SIG-M5 treated with dmso at 0.1 percent for 504 hours (cell line): ENCODE measurements at regions not wholly inside any gene's neighbourhood (a gene's known extent, or its start where the extent isn't known, plus 50 kb on each side); places are given as distances from the start of the nearest gene placed in this dataset.

ENCODE experiments used
- DNase-seq: peaks from one replicate; lab custom pipeline; 2025; ENCODE audit not compliant: unreplicated experiment; lab: John Stamatoyannopoulos, UW

DNA sequence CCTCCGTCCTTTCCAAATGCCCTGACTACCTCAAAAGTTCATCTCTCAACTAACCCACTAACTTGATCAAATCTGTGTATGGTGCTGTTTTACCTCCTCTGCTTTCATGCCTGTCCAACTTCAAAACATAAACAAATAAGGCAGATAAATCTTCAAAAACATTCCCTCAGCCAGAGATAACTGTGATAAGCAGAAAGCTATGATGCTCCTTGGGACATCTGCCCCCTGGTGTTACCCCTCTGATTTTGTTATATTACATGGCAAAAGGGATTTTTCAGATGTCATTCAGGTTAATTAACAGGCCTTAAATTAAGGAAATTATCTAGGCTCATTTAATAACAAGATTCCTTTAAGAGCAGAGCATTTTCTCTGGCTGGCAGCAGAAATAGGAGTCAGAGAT, 810.8 kb upstream of the CHAC2 start:
- no peak for DNase-seq

DNA sequence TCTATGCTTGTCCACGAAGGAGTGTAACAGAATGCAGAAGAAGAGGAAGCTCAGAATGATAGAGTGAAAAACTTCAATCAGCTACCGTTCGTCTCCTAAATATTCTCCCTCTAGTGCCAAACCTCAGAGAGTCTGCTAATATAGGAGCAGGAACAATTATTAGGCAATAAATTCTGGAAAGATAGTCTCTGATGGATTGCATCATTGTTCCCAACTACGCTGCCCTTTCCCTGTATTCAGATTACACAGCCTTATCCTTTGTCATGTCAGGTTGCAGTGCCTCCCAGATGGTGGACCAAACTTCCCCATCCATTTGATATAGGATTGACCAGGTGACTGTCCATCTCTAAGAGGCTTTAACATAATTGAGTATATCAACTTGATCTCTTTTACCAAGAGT, 811.5 kb upstream of the CHAC2 start:
- DNase-seq = no peak

DNA sequence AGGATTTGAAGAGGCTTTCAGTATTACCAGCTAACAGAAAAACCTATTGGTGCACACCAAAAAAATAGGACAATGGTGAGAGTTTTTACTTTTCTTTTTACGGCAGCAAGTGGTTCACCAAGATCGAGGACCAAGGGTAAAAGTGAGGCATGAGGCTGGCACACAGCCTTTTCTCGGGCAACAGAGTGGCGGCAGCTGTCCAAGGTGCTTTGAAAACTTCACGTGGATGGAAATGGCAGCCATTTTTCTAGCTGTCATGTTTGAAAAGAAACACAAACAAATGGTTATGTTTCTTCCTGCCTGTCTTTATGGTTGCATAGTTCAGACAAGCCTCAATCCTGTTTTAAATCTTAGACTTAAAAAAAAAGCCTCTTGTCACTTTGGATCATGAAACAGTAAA, 812.5 kb upstream of the CHAC2 start:
- no peak for DNase-seq

DNA sequence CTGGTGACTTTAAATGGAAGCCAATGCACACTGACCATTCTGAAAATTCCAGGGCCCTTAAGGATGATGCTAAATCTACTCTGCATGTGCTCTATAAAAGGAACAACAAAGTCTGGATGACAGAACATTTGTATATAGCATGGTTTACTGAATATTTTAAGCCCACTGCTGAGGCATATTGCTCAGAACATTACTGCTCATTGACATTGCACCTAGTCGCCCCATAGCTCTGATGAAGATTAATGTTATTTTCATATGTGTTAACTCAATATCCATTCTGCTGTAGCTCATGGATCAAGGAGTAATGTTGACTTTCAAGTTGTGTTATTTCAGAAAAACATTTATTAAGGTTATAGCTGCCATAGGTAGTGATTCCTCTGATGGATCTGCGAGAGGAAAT, 827.5 kb upstream of the CHAC2 start:
- DNase-seq = no peak

DNA sequence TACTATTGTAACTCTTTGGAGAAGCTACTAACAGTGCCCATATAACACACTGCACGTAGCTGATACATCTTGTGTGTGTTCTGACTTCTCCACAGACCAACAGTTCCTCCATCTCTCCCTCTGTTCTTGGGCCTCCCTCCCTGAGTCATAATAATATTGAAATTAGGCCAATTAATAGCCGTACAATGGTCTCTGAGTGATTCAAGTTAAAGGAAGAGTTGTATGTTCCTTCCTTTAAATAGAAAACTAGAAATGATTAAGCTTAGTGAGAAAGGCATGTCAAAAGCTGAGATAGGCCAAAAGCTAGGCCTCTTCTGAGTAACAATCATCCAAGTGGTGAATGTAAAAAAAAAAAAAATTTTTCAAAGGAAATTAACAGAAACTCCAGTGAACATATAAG, 828.4 kb upstream of the CHAC2 start:
- DNase-seq = no peak

DNA sequence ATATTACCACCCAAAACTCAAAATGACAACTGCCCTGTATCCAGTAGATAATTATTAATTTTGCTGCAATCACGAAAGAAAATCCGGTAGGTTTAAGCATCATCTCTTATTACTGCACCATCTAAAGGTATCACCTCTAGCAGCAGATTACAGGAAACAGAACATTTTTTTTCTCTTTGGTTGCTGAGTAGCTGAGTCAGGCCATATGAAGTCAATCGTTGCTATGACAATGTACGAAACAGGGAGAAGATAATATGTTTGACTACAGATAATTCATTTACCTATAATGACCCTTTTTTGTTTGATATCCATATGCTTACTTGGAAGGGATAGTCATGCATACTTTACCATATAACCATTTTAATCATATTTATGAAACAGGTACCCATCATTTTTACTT, 831.6 kb upstream of the CHAC2 start:
- no peak for DNase-seq

DNA sequence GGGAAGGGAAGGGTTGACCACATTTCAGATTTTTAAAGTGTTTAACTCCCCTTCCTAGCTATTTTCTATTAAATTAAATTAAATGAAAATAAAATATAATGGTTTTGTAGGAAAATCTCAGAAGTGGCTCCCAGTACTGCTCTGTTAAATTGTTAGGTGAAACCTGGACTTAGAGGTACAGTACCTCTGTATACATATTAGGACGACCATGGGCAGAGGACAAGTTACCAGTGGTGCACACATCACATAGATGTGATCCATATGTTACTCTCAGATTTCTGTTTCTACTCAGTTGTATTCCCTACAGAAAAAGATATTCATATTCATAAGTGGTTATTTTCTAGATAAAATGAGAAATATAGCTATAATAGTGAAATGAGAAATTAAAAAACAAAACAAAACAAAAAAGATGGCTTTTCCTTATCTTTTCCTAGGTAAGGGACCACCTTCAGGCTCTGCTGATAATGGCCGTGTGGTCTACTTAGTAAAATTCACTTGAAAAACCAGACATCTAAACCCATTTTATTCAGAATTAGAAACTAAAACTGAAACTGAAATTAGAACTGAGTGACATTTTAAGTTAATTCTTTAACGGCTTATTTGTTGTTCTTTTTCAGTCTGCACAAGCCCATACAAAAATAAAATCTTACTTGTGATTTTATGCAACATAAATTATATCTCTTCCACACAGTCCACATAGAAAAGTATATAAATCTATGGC, 832.5 kb upstream of the CHAC2 start:
- DNase-seq = no peak

DNA sequence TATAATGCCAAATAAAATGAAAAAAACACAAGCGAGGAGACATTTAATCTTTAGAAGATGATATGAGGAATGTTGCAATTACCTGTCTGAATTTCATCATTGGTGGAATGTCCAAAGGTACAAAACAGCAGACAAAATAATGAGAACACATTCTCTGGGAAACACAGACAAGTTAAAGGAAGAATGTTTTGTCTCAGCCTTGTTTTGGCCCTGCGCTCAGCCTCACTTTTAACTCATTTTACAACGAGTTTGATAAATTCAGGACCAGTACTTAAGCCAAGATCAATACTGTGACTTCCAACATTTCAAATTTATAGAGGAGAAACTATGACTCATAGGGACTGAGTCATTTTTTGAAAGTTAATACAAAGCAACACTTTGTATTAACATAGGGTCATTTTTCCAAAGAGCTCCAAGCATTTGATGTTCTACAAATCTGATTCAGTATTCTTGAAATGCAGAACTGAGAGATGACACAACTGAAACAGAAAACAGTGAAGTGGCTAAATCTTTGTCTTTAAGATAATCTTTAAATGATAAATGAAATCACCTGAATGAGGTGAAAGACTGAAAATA, 833.2 kb upstream of the CHAC2 start:
- DNase-seq = no peak

DNA sequence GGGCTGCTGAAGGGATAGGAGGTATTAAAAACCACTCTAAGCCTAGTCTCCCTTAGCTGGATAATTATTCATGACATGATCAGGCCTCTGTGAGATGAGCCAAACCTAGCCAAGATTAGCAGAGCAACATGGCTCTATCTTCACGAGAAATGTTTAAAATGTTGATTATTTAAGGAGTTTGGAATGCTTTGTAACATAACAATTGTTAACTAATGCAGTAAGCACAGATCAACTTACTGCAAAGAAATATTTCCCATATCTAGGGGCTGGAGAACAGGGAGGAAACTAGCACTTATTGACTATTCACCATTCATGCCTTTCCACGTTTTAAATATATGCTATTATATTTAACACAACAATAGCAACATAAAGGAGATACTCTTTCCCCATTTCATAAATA, 833.7 kb upstream of the CHAC2 start:
- no peak for DNase-seq

DNA sequence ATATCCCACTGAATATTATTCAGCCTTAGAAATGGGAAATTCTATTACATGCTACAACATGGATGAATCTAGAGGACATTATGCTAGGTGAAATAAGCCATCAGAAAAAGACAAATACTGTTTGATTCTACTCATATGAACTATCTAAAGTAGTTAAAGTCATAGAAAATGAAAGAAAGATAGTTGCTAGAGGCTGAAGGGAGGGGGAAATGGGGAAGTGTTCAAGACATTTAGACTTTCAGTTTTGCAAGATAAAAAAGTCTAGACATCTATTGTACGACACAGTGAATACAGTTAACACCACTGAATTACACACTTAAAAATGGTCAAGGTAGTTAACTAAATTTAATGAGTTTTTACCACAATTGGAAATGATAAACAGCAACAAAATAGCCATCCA, 835.9 kb upstream of the CHAC2 start:
- DNase-seq = no peak

DNA sequence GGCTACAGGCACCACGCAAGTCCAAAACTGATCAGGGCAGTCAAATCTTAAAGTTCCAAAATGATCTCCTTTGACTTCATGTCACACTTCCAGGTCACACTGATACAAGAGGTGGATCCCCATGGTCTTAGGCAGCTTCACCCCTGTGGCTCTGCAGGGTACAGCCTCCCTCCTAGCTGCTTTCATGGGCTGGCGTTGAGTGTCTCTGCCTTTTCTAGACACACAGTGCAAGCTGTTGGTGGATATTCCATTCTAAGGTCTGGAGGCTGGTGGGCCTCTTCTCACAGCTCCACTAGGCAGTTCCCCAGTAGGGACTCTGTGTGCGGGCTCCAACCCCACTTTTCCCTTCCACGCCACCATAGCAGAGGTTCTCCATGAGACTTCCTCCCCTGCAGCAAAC, 838.2 kb upstream of the CHAC2 start:
- no peak for DNase-seq

DNA sequence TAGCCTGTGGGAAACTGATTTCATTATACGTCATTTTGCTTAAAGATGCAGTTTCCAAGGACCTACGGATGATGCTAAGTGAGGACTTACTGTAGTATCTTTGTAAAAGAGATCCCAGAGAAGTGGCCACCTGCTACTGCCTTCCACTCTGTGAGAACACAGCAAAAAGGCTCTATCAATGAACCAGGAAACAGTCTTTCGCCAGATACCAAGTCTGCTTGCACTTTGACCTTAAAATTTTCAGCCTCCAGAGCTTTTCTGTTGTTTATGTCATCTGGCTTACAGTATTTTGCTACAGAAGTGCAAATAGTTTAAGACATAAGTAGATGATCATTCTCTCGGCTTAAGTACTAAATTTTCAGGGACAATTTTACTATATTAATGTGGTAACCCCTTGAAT, 847.9 kb upstream of the CHAC2 start:
- DNase-seq = no peak

DNA sequence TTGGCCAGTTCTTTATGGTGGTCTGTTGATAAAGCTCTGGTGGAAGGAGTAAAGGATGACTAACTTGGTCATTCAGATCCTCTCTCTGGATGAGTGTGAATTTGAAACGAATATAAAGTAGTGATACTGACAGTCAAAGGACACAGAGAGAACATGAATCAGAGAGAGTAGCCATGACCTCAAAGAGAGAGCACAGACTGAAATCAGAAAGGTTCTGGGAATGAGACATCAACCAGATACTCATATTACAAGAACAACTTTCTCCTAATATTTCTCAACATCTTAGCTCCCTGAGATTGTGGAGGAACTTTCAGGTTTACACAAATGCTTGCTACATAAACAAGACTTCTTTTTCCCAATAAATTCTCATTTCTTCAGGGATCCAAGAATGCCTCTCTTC, 849.1 kb upstream of the CHAC2 start:
- no peak for DNase-seq

DNA sequence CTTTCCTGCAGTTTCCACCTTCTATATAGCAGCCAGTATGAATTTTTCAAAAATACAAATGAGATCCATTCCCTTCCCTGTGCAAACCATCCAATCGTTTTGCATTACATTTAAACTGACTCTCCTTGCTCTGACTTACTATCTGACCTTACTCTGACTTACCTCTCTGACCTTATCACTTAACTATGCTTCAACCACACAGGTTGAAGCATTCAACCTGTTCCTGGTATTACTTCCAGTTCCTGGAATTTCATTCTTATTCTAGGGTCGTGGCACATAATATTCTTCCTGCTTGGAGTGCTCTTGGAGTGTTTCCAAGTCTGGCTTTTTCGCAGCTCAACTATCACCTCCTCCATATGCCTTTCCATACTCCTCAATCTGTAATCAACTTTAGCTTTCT, 850.6 kb upstream of the CHAC2 start:
- DNase-seq = no peak

DNA sequence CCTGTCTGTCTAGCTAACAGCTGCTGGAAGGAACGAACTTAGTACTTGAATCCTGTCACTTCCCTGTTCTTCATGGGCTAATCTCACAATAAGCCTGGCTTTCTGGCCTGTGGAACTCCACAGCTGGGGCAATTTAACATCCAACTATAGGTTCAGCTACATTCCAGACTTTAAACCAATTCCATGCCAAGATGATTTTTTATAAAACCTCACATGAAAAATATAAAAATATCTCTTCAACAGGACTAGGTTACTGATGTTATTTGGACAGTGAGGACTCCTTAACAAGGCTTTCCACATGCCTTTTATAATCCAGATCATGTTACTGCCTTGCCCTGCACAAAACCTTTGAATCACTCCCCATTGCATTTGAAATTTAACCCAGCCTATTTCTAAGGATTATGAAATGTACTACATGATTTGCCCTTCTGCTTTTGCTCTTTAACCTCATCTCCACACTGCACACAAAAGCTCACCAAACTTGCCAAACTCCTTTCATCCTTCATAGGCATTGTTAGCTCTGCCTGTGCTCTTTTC, 863.2 kb upstream of the CHAC2 start:
- DNase-seq = peak; percentile 15

DNA sequence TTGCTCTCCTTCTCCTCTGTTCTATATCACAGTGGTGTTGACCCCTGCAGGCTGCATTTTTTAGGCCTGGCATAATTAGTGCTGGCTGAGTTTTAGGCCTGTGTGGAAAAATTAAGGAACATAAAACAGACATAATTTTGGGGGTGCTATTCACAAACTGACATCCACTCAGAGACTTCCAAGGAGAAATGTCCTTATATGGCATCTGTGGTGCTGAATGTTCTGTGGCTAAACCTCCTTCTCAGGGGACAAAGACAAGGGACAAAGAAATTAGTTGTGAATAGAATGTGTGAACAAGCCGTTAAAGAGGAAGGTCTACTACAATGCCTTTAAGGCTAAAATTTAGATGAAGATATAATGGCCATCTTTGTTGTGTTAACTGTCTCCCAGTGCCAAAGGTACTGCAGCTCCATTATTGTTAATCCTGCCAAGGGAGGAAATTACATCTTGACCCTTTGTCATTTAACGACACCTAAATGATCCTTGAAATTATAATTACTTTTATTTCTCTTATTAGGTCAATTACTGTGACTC, 870.0 kb upstream of the CHAC2 start:
- DNase-seq = no peak

DNA sequence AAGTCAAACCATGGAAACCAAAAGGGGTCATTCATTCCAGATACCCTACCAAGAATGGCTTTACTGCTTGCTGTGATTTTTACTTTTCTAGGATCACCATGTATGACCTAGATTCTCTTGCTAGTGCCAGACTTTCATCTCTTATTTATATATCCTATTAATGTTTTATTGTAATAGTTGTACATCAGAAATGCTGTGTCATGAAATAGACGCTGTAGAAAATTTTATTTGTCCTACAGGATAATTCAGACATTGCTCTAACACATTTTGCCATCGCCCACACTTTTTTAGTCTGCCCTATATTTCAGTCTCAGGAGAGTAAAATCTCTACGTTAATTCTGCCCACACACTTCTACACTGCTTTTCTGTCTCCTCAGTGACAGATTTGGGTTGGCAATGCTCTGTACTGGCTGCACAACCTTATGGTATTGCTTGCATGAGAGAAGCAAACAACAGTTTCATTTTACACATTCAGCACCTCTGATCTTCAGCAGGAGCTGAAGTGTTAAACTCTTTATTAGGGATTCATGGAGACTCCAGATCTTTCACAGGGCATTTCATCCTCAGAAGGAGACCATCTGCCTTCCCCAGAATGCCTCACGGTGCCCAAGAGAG, 871.8 kb upstream of the CHAC2 start:
- DNase-seq = no peak

DNA sequence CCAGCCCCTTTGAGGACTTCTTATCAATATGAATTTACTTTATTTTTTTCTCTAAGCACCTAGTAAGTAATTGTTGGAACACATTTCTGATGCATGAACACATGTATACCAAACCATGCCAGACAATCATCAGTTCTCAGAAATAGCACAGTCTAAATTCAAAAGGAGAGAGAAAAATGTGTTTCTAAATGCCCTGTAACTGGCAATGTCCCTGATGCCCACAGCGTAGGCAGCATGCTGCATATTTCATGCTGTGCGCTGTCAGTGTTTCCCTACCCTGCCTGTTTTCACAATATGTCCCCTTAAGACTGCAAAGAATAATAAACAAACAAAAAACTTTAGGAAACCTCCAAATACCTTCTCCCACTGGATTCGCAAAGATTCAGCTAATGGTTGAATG, 881.0 kb upstream of the CHAC2 start:
- DNase-seq = no peak

DNA sequence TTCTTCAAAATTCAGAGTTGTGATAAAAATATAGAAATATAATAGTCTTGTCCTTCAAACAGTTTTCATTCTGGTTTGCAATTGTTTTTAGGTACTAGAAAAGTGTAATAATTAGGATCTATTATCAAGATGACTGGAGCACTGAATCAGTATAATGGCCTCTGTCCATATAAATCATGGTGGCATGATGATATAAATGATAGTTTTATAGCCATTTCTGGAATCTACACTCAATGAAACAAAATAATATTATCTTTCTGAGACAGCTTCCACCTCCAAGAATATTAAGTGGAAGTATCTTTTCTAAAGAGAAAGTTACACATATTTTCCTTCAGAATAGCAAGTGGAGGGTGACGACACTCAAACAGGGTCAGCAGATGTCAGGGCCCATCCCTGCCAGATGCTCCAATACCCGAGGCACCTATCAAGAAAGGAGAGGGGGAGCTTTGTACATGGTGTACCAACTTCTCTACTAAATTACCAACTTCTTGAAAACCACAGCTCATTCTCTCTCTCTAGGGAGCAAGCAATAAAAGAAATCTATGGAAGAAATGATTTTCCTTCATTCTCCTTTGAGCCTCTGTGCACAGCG, 882.7 kb upstream of the CHAC2 start:
- DNase-seq = no peak

DNA sequence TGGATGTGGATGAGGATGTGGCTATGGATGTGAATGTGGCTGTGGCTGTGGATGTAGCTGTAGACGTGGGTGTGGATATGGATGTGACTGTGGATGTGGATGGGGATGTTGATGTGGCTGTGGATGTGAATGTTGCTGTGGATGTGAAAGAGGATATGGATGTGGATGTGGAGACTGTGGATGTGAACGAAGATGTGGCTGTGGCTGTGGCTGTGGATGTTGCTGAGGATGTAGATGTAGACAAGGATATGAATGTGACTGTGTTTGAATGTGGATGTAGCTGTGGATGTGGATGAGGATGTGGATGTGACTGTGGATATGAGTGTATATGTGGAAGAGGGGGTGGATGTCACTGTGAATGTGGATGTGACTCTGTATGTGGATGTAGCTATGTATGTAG, 884.6 kb upstream of the CHAC2 start:
- no peak for DNase-seq

DNA sequence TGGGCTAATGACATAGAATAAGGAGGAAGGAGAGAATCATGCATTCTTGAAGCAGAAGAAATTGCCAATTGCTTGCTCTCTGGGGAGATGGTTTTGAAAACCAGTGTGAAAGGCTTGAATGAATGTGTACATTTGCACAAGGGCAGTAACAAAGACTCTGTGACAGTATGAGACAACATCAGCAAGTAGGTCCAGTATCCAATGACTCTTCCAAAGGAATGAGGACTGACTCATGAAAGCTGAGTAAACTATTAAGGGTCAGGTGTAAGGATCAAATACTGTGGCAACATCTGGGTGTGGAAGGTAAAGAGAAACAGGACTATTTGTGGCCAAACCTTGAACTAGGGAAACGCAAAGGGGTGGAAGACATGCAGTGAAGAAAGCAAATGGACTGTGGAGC, 886.0 kb upstream of the CHAC2 start:
- DNase-seq = peak; percentile 28

DNA sequence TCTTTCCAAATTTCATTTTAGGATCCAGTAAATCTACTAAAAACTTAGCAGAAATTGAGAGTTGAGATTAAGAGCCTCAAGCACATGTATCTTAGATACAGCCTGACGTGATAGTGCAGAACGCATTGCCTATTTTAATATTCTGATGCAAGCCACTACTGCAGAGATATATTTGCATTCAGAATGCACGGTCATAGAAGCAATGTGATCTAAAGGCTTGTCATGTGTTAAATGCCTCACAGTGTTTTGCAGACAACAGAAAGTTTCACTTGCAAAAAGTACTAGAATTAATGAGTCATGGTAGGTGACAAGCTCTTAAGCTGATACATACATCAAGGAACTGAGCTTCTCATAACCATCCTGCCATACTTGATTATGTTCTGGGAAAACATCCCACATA, 886.7 kb upstream of the CHAC2 start:
- no peak for DNase-seq
